Tibial nerve (tissue), 4 donors: ENCODE measurements at regions not wholly inside any gene's neighbourhood (a gene's known extent, or its start where the extent isn't known, plus 50 kb on each side); places are given as distances from the start of the nearest gene placed in this dataset.

Experiments used
- EP300 ChIP-seq, 2 donors: sonication (generic); formaldehyde crosslinking; IDR thresholded peaks; one replicate each; pipeline ENCODE4 v1.6.1; 2017; ENCODE audit warnings: antibody characterized with exemption in 2 of 2, mild to moderate bottlenecking in 1 of 2
- POLR2A ChIP-seq, 2 donors: fragments of 450-650 bp; IDR thresholded peaks; one replicate each; pipeline ENCODE4 v1.6.1; 2017; ENCODE audit warnings: antibody characterized with exemption in 2 of 2, mild to moderate bottlenecking in 2 of 2, moderate library complexity in 2 of 2
- TF ChIP-seq, protein P1 (sequence below), 5 experiments: fragments of 200-600 bp in 3 of 5; fragments of 450-650 bp in 2 of 5; sonication (generic) in 3 of 5; IDR thresholded peaks; one replicate each; pipeline ENCODE4 v1.5.1; 2016 to 2019; ENCODE audit warnings: antibody characterized with exemption in 5 of 5, mild to moderate bottlenecking in 3 of 5, moderate library complexity in 2 of 5

DNA sequence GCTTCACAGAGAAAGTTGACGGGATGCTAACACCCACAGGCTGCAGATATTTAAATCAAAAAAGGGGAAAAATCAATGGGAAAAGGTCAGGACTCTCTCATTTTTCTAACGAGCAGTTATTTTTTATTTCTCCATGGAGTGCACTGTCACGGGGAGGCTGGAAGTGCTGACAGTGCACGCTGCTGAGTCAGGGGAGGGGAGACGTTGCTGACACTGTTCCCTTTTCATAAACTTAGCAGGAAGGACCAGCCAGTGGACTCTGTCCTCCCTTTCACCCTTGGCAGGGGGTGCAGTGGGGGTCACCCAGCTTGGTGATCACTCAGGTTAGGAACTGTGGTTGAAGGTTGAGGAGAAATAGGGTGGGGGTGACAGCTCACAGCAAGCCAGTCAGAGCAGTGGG, 65.6 kb upstream of the FUT8 start:
- TF ChIP-seq, protein P1, sequence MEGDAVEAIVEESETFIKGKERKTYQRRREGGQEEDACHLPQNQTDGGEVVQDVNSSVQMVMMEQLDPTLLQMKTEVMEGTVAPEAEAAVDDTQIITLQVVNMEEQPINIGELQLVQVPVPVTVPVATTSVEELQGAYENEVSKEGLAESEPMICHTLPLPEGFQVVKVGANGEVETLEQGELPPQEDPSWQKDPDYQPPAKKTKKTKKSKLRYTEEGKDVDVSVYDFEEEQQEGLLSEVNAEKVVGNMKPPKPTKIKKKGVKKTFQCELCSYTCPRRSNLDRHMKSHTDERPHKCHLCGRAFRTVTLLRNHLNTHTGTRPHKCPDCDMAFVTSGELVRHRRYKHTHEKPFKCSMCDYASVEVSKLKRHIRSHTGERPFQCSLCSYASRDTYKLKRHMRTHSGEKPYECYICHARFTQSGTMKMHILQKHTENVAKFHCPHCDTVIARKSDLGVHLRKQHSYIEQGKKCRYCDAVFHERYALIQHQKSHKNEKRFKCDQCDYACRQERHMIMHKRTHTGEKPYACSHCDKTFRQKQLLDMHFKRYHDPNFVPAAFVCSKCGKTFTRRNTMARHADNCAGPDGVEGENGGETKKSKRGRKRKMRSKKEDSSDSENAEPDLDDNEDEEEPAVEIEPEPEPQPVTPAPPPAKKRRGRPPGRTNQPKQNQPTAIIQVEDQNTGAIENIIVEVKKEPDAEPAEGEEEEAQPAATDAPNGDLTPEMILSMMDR (IDR thresholded peaks at IDR 0.05): no peak
- no peak for TF ChIP-seq POLR2A (IDR thresholded peaks at IDR 0.05)
- TF ChIP-seq EP300 (IDR thresholded peaks at IDR 0.05): no peak
